ENCODE measurements at regions not wholly inside any gene's neighbourhood (a gene's known extent, or its start where the extent isn't known, plus 50 kb on each side); places are given as distances from the start of the nearest gene placed in this dataset.

GRCh38 chr6:113011801-113012200 lies 664.7 kb downstream of the RFPL4B start:
- no peak for TF ChIP-seq CTCF (IDR thresholded peaks at IDR 0.05)

GRCh38 chr6:113015249-113015648 lies 668.1 kb downstream of the RFPL4B start:
- TF ChIP-seq CTCF (IDR thresholded peaks at IDR 0.05), result no peak

- TF ChIP-seq CTCF (IDR thresholded peaks at IDR 0.05), result no peak
These were observed 670.2 kb downstream of the RFPL4B start for GRCh38 chr6:113017353-113017752.

- TF ChIP-seq CTCF (IDR thresholded peaks at IDR 0.05), result no peak
These were observed 671.4 kb downstream of the RFPL4B start for GRCh38 chr6:113018351-113019151.

- no peak for TF ChIP-seq CTCF (IDR thresholded peaks at IDR 0.05)
These were observed 672.0 kb downstream of the RFPL4B start for GRCh38 chr6:113019176-113019575.

- no peak for TF ChIP-seq CTCF (IDR thresholded peaks at IDR 0.05)
These were observed 680.6 kb downstream of the RFPL4B start for GRCh38 chr6:113027780-113028179.

GRCh38 chr6:113031591-113032238 lies 684.6 kb downstream of the RFPL4B start:
- TF ChIP-seq CTCF (IDR thresholded peaks at IDR 0.05), result no peak
